ENCODE measurements at regions not wholly inside any gene's neighbourhood (a gene's known extent, or its start where the extent isn't known, plus 50 kb on each side); places are given as distances from the start of the nearest gene placed in this dataset.

- TF ChIP-seq ZNF274 (IDR thresholded peaks at IDR 0.05; ENCODE audit: low read depth, low read length) (no peak), SUZ12 (IDR thresholded peaks at IDR 0.05; ENCODE audit: extremely low read depth, insufficient read depth, insufficient read length) (no peak)
Observed at GRCh38 chr10:10392511-10392910, 625.2 kb upstream of the CELF2 start.
